BJ (cell line): ENCODE measurements at regions not wholly inside any gene's neighbourhood (a gene's known extent, or its start where the extent isn't known, plus 50 kb on each side); places are given as distances from the start of the nearest gene placed in this dataset.
"Not testable (repeated sequence)": the region's sequence is repeated elsewhere in the genome, so short reads cannot be mapped to it uniquely, and the experiment has no call there.

Experiments used
- CTCF ChIA-PET: fragments of 350-600 bp; formaldehyde crosslinking; extraction: SDS; loops from one replicate; lab custom pipeline; 2021; ENCODE audit warnings: antibody characterized with exemption, inconsistent platforms; lab: Yijun Ruan, JAX
- POLR2A ChIA-PET: fragments of 300-600 bp; sonication (Branson Sonifier 250); formaldehyde crosslinking; extraction: SDS; loops from one replicate; lab custom pipeline; 2021; ENCODE audit warnings: antibody characterized with exemption; lab: Charles Lee
- DNase-seq: peaks from one replicate; pipeline ENCODE4 v3.0.0-alpha.2; 2011; ENCODE audit warnings: low read depth
- H3K27me3 ChIP-seq: 2 replicates; pipeline ENCODE4 v1.6.0; 2011; ENCODE audit warnings: low read length; ENCODE audit not compliant: control insufficient read depth, insufficient read depth
- H3K36me3 ChIP-seq: 2 replicates; pipeline ENCODE4 v1.5.1; 2011; ENCODE audit warnings: low read length; ENCODE audit not compliant: control insufficient read depth, insufficient read depth
- H3K4me3 ChIP-seq: 2 replicates; pipeline ENCODE4 v1.5.1; 2011; ENCODE audit warnings: low read depth, mild to moderate bottlenecking, control low read depth, low read length
- CTCF ChIP-seq: IDR thresholded peaks from 2 replicates; pipeline ENCODE4 v1.5.1; 2011; ENCODE audit warnings: low read depth, mild to moderate bottlenecking, control low read depth, inconsistent platforms, low read length, moderate library complexity; ENCODE audit not compliant: insufficient read depth

- ChIA-PET CTCF (no interaction called here), POLR2A (no interaction called here)
- no peaks in the 10 kb centered on the region for H3K36me3 ChIP-seq
- no peak overlapping the region for H3K4me3 ChIP-seq
- H3K27me3 ChIP-seq, result no peaks in the 10 kb centered on the region
- no peak for DNase-seq
- no peak for TF ChIP-seq CTCF
These were observed 64.0 kb downstream of the EBNA1BP2 start for GRCh38 chr1:43108080-43108479.

GRCh38 chr1:43107664-43108063 lies 64.4 kb downstream of the EBNA1BP2 start:
- H3K27me3 ChIP-seq, result no peaks in the 10 kb centered on the region
- no peak for DNase-seq
- CTCF ChIA-PET, result no interaction called here
- TF ChIP-seq CTCF, result no peak
- H3K36me3 ChIP-seq, result no peaks in the 10 kb centered on the region
- H3K4me3 ChIP-seq, result no peak overlapping the region
- POLR2A ChIA-PET, result no interaction called here

DNA sequence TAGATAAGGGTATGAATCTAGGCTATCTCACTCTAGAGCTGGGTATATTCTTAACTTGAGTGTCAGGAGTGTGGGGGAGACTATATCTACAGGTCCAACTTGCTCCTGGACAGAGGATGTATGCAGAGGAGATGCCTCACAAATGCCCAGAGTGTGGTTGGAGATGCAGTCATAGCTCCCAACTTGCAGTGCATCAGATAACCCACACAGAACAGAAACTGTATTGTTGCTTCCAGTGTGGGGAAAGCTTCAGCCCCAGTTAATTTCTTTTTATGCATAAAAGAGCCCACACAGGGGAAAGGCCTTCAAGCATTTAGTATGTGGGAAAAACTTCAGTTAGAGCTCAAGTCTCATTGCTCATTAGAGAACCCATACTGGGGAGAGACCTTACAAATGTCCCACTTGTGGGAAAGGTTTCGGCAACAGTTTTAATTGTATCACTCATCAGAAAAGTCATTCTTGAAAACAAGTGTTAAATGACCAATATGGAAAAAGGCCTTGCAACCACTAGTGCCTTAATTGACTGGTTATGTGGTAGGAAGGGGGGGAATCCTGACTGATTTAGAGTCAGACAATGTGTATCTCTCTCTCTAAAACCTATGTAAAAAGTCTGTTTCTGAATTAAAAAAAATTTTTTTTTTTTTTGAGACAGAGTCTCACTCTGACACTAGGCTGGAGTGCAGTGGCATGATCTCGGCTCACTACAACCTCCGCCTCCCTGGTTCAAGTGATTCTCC lies 67.9 kb downstream of the EBNA1BP2 start:
- TF ChIP-seq CTCF, result no peak
- no peak for DNase-seq
- POLR2A ChIA-PET, result no interaction called here
- Histone ChIP-seq H3K4me3 (no peak overlapping the region), H3K36me3 (no peaks in the 10 kb centered on the region), H3K27me3 (no peaks in the 10 kb centered on the region)
- CTCF ChIA-PET, result no interaction called here

GRCh38 chr1:43101061-43101460 lies 71.0 kb downstream of the EBNA1BP2 start:
- ChIA-PET CTCF (interaction anchor here (0.8 kb wide), 1 partner anchor 31 kb away, joined by 3 read pairs; no protein-coding TSS in a partner anchor), POLR2A (no interaction called here)
- DNase-seq, result no peak
- H3K27me3 ChIP-seq, result no peaks in the 10 kb centered on the region; the same call in 1 of the 2 replicates
- TF ChIP-seq CTCF, result no peak
- H3K36me3 ChIP-seq, result no peaks in the 10 kb centered on the region
- H3K4me3 ChIP-seq, result no peak overlapping the region

DNA sequence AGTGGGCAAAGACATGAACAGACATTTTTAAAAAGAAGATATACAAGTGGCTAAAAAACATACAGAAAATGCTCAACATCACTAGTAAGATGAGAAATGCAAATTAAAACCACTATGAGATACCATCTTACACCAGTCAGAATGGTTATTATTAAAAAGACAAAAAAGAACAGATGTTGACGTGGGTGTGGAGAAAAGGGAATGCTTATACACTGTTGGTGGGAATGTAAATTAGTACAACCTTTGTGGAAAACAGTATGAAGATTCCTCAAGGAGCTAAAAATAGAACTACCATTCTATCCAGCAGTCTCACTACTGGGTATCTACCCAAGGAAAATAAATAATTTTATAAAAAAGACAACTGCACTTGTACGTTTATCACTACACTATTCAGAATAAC lies 73.9 kb downstream of the EBNA1BP2 start:
- TF ChIP-seq CTCF, result no peak
- ChIA-PET POLR2A (no interaction called here), CTCF (no interaction called here)
- Histone ChIP-seq H3K4me3 (no peak overlapping the region), H3K36me3 (no peaks in the 10 kb centered on the region), H3K27me3 (peaks cover 1% of the 10 kb centered on the region; the same call in 1 of the 2 replicates)
- no peak for DNase-seq

GRCh38 chr1:43096528-43096927 lies 75.6 kb downstream of the EBNA1BP2 start:
- POLR2A ChIA-PET, H3K27me3 ChIP-seq, H3K4me3 ChIP-seq, CTCF ChIA-PET, DNase-seq, H3K36me3 ChIP-seq: not testable (repeated sequence)

- H3K36me3 ChIP-seq, H3K27me3 ChIP-seq, H3K4me3 ChIP-seq, POLR2A ChIA-PET, DNase-seq: not testable (repeated sequence)
- CTCF ChIA-PET, result interaction anchor here (0.7 to 1.2 kb wide), 2 partner anchors 17 to 166 kb away, joined by 3 to 7 read pairs; no protein-coding TSS in a partner anchor
These were observed 81.3 kb downstream of the EBNA1BP2 start for GRCh38 chr1:43090812-43091211.

GRCh38 chr1:43090157-43090556 lies 81.9 kb downstream of the EBNA1BP2 start:
- DNase-seq, CTCF ChIA-PET, H3K27me3 ChIP-seq, H3K4me3 ChIP-seq, H3K36me3 ChIP-seq, POLR2A ChIA-PET: not testable (repeated sequence)
